IPS DF 4.7 (cell line): ENCODE measurements at regions not wholly inside any gene's neighbourhood (a gene's known extent, or its start where the extent isn't known, plus 50 kb on each side); places are given as distances from the start of the nearest gene placed in this dataset.
"Not testable (repeated sequence)": the region's sequence is repeated elsewhere in the genome, so short reads cannot be mapped to it uniquely, and the experiment has no call there.

Experiments
- DNase-seq: peaks from one replicate; pipeline ENCODE4 v3.0.0-alpha.2; 2013; ENCODE audit warnings: low spot score; ENCODE audit errors: extremely low read depth

GRCh38 chr2:176795823-176796222, 416.8 kb upstream of the HNRNPA3 start:
- DNase-seq: no peak

DNA sequence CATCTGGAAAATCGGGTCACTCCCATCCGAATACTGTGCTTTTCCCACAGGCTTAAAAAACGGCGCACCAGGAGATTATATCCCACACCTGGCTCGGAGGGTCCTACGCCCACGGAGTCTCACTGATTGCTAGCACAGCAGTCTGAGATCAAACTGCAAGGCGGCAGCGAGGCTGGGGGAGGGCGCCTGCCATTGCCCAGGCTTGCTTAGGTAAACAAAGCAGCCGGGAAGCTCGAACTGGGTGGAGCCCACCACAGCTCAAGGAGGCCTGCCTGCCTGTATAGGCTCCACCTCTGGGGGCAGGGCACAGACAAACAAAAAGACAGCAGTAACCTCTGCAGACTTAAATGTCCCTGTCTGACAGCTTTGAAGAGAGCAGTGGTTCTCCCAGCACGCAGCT, 415.9 kb upstream of the HNRNPA3 start:
- not testable (repeated sequence) for DNase-seq

- DNase-seq: no peak
Measured at GRCh38 chr2:176804392-176804791, 408.2 kb upstream of the HNRNPA3 start.

GRCh38 chr2:176805345-176805744, 407.2 kb upstream of the HNRNPA3 start:
- DNase-seq: no peak

DNA sequence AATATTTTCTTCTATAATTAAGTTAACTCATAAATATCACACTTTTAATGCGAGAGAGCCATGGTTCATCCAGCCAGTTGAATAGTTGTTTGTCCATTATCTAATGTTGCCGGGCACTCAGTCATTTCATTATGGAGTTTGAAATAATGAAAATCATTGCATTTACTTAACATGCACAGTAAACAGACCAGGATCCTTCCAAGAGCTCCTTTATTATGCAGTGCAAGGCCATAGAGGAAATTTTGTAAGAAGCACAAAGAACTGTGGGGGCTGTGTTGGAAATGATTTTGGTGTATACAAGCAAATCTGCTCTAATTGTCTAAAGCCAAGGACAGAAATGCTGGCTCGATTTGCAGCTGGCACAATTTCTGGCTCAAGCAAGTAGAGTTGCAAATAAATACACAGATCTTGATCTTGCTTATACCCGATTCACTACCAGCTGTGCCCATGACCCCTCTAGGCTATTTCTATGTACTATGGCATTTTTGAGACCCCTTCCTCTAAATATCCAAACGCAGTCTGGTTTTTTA, 400.3 kb upstream of the HNRNPA3 start:
- no peak for DNase-seq

DNA sequence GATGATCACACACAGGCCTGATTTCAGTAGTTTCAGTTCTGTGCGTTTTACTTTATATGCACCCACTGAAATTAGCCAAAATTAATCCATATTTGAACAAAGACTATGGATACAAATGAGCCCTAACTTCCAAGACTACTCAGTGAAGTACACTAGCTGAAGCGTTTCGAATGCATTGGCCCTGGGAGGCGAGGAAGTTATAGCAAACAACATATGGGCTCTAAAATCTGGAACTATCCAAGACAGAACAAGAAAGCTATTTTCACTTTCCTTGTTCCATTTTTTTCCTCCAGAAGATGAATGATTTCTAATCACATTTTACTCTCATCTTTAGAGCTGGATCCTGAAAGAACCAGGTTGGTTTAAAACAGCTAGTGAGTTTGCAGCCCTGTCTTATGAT, 399.4 kb upstream of the HNRNPA3 start:
- DNase-seq: no peak

DNA sequence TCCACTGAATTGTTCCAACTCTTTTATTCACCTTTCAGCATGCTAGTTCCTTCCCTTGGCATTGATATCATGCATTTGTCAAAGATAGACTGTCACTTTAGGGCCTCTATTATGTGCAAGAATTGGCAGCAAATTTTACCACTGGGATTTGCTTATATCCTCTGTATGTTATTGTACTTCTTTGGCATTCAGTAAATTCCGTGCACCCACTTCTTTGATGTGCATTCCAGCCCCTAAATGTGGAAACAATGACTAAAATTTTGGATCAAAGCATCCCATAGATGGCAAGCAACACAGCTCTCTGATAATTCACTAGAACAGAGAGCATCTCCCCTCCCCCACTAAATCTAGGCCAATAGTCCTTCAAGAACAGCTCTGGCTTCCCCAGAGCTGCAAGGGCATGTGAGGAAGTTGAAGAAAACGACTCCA, 399.0 kb upstream of the HNRNPA3 start:
- DNase-seq: no peak

- no peak for DNase-seq
Measured at GRCh38 chr2:176814274-176814673, 398.3 kb upstream of the HNRNPA3 start.

DNA sequence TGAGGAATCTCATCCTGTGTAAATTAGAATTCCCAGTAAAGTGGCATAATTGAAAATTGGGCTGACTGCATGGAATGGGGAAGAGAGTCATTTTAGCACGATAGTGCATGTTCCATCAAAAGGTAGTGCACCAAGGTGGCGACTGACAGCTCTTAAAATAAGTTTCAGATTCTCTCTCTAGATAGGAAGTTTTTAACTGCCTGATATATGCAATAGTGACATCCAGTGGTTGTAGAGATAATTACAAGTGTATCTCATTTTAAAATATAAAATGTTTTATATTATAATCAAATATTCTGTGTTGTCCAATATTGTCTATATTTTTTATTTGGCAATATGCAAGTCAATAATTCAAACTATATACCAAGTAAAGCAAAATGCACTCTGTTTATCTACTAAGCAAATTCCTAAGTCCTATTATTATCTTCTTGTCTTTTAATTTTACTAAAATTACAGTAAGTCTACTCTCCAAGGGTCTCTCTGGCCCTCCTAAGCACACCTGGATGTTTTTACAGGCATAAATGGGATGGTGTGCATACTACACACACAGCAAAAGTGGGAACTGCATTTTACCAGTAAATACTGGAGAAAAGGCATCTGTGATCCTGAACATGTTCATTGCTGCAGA, 397.7 kb upstream of the HNRNPA3 start:
- DNase-seq: no peak

DNA sequence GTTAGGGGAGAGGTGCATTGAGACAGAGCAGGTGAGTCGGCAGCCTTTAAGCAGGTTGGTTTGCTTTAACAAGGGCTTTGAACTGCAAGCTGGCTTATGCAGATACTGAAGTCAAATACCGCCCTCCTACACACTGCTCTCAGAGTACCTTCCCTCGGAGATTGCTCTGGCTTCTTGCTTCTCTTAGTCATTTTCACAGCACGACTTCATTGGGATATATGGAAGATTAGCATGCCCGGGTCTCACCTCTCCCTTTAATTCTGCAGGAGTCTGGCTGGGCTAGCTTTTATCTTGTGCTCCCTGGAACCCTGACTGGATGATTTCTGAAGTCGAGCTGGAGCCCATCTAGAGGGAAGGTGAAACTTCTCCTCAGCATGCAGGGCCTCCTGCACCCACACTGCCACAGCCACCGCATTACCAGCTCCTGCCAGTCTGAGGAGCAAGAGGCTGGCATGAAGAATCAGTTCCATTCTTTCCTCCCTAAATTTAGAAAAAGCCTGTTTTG, 395.5 kb upstream of the HNRNPA3 start:
- peak; percentile 25 for DNase-seq

DNA sequence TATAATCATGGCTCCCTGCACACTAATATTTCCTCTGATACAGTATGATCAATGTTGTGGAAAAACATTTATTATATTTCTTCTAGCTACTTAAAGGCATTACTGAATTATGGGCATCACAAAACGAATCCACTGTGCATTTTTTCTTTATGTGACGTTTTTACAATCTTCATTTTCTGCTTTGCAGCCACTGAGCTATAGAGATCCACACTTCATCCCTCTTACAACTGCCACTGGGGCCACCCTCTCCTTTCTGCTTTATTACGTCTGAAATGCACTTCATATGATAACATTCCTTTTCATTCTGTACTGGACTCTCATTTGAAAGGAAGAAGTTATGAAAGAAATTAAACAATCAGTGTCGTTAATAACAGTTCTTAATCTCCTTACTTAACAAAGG, 394.5 kb upstream of the HNRNPA3 start:
- DNase-seq: no peak

GRCh38 chr2:176818617-176819016, 394.0 kb upstream of the HNRNPA3 start:
- DNase-seq: no peak

DNA sequence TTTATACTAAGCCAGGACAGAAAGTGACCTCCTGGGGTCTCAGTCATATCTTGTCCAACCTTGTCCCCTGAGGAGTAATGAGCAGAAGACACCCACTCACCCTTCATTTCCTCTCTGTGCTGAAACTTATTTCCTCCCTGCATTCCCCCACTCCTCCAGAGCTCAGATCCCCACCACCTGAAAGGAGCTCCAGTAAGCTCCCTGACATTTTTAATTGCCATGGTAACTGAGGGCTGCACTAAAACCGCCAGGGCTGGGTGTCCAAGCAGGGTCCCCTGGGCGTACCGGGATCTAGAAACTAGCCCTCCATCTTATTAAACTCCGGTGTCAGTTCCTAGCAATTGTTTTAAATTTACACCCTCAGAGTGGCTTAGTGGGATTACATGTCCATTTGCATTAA, 393.3 kb upstream of the HNRNPA3 start:
- no peak for DNase-seq

- DNase-seq: no peak
Measured at GRCh38 chr2:176820371-176820932, 392.1 kb upstream of the HNRNPA3 start.

- DNase-seq: no peak
Measured at GRCh38 chr2:176821350-176821749, 391.2 kb upstream of the HNRNPA3 start.

GRCh38 chr2:176822060-176822459, 390.5 kb upstream of the HNRNPA3 start:
- DNase-seq: no peak

DNA sequence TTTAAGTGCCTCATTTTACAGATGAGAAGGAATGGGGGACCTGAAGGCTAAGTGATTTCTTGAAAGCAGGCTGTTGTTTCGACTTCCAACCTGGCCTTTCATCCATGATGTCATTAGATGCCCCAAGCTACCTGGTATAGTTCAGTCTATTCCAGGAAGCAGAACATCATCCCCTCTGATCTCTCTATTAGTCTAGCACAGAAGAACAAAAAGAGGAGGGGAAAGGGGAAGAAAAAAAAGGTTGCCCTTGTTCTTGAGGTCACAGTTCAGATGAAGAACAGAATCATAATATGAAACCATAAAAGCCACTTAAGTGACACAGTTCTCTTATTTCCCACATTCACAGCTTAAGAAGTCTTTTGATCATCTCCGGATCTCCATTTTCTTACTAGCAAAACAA, 386.2 kb upstream of the HNRNPA3 start:
- no peak for DNase-seq

GRCh38 chr2:176826984-176827668, 385.5 kb upstream of the HNRNPA3 start:
- DNase-seq: no peak

- DNase-seq: no peak
Measured at GRCh38 chr2:176830362-176830761, 382.2 kb upstream of the HNRNPA3 start.

DNA sequence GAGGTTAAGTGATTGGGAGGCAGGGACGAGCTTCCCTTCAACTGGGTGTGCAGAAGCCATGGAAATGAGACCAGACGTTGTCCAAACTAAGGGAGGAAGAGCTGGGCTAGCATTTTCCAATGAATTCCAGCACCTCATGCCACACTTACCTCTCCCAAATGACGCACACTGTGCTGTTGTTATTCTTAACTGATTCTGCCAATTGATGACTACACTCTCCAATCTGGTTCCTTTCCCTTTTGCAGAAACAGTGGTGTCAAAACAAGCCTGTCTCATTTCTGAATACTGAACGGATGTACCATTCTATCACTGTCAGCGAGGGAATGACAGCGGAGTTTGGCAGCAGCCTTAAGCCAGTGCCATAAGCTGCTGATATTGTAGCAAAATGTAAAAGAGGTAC, 380.5 kb upstream of the HNRNPA3 start:
- no peak for DNase-seq

DNA sequence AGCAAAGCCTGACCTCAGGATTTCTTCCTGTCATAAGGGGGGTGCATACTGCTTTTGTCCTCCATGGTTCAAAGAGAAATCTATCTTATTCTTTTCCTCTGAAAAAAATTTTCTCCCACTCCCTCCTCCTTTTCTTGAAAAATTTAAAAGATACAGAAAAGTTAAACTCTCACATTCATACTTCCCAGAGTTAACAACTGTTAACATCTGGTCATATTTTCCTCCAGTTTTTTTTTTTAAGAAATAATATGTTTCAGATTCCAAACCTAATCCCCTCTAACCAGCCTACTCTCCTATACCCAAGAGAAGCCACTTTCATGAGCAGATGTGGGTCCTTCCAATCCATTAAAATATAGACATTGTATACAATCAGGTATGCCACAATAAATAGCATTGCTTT, 378.9 kb upstream of the HNRNPA3 start:
- no peak for DNase-seq

DNA sequence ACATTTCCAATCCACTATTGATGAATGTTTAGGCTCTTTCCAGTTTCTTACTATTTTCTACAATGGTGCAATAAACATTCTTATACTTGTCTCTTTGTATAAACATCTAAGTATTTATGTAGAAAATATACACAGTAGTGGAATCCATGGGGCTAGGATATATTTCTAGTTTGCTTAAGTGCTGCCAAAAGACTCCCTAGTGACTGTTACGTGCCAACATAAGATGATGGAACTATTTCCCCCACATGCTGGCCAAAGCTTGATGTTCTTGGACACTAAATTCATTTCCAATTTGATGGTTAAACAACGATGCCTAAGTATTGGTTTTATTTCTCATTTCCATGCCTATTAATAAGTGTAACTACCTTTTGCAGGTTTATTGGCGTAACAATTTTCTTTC, 378.4 kb upstream of the HNRNPA3 start:
- DNase-seq: no peak

DNA sequence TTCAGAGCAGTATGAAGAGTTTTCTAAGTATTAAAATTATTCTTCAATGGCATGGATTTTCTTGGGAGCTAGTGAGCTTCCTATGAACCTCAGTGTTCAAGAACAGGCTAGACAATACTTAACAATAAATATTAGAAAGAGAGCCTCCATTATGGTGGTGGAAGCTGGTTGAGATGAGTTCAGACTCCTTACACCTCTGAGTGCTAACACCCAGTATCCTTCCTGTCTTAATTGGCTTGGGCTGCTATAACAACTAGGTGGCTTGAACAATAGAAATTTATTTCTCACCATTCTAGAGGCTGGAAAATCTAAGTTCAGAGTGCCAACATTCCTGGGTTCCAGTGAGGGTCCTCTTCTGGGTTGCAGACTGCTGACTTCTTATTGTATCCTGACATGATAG, 369.4 kb upstream of the HNRNPA3 start:
- DNase-seq: no peak
